T follicular helper cell (primary cell): ENCODE measurements at regions not wholly inside any gene's neighbourhood (a gene's known extent, or its start where the extent isn't known, plus 50 kb on each side); places are given as distances from the start of the nearest gene placed in this dataset.
A peak's percentile ranks its signal among the peaks of the same experiment; 100 is the strongest.
"Not testable (repeated sequence)": the region's sequence is repeated elsewhere in the genome, so short reads cannot be mapped to it uniquely, and the experiment has no call there.

Source experiments
- DNase-seq: peaks from one replicate; pipeline ENCODE4 v3.0.0-alpha.2; 2020; ENCODE audit warnings: low read depth

GRCh38 chr16:72729552-72729951, 318.4 kb downstream of the ZFHX3 start:
- DNase-seq = not testable (repeated sequence)

DNA sequence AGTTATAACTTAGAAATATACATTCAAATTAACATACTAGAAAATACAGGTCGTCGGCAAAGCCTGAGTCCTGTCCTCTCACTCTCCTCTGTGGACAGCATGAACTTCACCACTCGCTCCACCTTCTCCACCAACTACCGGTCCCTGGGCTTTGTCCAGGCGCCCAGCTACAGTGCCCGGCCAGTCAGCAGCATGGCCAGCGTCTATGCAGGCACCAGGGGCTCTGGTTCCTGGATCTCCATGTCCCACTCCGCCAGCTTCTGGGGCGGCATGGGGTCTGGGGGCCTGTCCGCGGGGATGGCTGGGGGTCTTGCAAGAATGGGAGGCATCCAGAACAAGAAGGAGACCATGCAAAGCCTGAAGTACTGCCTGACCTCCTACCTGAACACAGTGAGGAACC, 319.4 kb downstream of the ZFHX3 start:
- DNase-seq = no peak

- DNase-seq = no peak
Observed at GRCh38 chr16:72727565-72727964, 320.4 kb downstream of the ZFHX3 start.

DNA sequence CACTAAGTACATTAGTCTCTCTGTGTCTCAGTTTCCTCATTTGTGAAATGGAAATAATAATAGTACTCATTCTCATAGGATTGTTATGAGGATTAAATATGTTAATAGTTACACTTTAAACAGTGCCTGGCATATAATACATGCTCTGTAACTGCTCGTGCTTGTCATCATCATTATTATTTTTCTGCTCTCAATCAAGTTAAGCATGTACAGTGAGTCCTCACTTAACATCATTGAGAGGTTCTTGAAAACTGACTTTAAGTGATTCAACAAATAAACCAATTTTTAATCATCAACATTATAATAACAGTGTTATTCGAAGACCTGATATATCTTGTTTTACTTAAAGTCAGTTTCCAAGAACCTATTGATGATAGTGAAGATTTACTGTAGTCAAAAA, 322.3 kb downstream of the ZFHX3 start:
- DNase-seq = no peak

GRCh38 chr16:72723781-72724180, 324.1 kb downstream of the ZFHX3 start:
- no peak for DNase-seq

DNA sequence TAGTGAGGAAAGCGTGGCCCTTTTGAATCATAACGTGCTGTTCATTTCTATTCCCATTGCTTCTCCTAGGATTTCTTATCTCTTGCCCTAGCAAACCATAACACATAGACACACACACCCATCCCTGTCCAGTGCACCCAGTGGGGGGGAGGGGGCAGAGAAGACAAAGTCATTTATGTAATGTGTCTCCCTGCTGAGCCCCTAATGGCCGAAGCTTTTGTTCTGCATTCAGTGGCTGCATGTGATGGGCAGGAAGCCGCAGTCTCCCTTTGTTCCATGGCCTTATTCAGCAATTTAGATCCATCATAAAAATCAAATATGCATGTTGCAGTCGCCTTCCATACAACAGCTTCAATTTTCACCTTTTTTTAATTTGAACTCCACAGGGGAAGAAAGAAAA, 325.4 kb downstream of the ZFHX3 start:
- no peak for DNase-seq

- DNase-seq = no peak
Observed at GRCh38 chr16:72721981-72722380, 325.9 kb downstream of the ZFHX3 start.

DNA sequence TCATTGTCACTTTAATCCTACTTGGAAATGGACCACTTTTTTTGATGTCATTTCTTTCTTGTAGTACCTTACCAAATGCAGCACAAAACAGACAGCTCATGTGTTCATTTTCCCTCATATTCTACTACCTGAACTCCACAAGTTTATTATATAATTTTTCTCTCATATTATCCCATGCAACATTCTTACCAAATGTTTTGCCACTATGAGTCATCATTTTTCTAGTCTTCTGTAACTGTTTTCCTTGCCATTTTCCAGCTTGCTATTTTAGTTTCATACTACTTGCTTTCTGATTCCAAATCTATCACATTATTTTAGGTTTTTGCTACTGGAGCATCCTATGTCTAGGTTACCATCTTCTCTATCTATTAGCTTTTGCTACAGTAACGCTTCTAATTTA, 332.7 kb downstream of the ZFHX3 start:
- no peak for DNase-seq

- DNase-seq = no peak
Observed at GRCh38 chr16:72711823-72712222, 336.1 kb downstream of the ZFHX3 start.

DNA sequence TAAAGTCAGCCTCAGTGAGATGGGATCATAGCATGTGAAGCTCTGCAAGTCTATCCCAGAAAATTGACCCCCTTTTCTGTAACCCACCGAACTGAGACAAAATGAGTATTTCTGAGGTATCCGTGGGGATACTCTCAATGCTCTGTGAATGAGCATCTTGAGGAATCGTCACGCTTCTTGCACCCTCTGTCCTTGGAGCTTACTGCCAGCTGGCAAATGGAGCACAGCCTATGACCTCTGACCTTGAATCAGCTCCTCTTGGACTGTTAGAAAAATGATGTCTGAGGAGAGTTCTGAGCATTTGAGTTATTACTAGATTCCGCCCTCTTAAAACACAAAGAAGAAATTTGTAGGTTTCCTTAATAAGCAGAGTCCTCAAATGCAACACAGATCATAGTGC, 342.1 kb downstream of the ZFHX3 start:
- DNase-seq = no peak

DNA sequence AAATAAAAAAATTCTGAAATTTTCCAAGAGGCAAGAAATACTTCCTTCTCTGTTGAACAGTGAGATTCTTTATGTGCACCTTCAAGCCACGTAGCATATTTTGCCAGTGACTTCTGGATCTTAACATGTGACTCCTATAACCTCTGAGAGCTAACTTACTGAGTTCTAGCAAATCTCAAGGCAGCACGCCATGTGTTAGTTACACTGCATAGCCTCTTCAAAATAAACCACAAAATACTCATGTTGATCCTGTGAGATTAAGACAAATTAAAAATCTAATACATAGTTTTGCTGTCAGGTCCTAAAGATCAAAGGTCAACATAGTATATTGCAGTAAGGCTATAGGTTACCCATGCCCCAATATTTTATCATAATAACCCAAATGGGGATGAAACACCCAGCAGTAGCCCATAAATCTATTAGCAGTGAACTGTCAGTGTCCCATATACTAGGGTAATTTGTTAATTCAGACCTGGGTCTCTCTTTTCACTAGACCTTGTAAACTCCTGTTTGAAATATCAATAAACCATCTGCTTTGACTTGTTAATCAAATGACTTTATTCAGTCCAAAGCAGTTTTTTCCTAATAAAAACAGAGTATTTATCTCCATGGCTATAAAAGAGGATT, 343.1 kb downstream of the ZFHX3 start:
- no peak for DNase-seq

DNA sequence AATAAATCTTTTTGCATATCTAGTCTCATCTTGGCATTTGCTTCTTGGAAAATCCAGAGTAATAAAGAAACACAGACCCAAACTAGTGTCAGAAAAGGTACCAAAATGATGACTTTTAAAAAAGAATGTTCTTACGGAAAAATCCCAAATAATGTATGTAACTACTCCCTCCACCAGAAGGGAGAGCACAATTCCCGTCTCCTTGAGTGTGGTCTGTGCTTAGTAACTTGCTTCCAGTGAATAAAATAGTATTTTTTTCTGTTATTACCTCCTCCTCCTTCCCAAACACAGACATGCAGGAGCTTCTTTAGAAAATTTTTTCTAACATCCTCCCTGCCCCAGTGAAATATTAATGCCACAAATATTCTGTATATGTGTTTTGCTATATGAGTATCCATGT, 358.1 kb downstream of the ZFHX3 start:
- DNase-seq = no peak

- no peak for DNase-seq
Observed at GRCh38 chr16:72680732-72681131, 367.2 kb downstream of the ZFHX3 start.

DNA sequence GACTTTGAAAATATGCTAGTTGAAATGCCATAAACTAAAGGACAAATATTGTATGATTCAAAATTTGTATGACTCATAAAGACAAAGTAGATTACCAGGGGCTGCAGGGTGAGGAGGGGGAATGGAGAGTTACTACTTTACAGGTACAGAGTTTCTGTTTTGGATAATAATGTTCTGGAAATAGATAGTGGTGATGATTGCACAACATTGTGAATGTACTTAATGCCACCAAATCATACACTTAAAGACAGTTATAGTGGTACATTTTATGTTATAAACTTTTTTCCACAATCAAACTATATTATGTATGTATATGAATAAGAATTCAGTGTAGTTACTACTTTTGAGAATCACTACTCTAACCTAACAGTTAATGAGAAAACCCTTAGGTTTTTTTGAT, 368.1 kb downstream of the ZFHX3 start:
- no peak for DNase-seq

GRCh38 chr16:72677662-72678447, 370.1 kb downstream of the ZFHX3 start:
- DNase-seq = no peak

DNA sequence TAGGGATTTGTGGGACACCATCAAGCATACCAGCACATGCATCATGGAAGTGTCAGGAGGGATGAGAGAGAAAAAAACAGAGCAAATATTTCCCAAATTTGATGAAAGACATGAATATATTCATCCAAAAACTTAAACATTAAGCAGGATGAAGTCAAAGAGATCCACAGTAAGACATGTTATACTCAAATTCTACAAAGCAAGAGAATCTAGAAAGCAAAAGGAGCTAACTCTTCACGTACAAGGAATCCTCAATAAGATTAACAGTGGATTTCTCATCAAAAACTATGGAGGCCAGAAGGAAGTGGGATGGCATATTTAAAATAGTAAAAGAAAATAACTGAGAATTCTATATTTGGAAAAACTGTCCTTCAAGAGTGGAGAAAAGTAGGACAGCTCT, 374.8 kb downstream of the ZFHX3 start:
- DNase-seq = no peak

DNA sequence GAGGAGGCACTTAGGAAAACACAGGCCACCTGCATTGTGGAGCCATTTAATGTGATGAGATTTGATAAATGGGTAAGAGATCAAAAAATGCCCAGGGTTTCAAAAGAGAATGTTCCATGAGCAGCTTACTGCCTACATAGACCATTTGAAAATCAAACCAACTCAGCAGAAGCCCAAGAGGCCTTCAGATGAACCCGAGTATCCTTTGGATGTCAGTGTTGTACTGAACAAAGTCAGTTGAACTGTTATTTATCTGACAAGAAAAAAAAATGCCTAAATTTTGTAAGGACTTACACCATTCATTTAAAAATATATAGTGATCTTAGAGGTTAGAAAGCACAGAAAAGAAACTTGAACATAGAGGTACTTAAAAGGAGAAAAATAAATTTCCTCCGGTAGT, 381.7 kb downstream of the ZFHX3 start:
- DNase-seq = no peak

DNA sequence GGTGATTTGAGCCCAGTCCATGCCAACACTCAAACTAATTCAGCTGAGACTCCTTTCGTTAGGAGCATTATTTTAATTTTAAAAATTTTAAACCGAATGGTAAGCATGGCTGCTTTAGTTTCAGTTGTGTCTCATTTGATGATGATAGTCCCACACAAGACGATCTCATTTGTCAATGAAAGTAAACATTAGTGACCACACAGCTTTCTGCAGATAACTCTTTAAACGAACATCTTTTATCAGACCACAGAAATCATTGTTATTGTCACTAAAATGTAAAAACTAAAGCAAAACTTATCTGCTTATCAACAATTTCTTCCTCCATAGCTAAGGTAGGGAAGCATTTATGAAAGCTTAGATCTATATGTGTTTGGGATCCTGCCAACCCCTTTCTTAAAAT, 382.2 kb downstream of the ZFHX3 start:
- no peak for DNase-seq

GRCh38 chr16:72664509-72665408, 383.2 kb downstream of the ZFHX3 start:
- peak; percentile 91 for DNase-seq

DNA sequence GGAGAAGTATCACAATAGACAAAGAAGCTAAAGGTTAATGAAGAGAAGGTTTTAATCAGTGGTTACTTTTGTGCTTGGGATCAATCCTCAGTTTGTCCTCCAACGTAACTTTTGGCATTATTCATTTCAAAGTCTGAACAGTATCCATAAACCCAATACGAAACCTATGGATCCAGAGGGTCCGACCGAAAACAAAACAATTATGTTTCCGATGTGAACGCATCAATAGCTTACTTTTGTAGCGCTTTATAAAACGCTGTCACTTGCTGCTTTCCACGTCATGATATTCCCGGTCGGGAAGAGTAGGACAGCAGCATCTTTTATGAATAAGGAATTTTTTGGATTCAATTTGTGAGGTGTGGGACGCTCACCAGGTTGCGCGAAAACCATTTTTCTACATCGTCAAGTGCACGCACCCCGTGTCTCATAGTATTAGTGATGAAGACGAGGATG, 383.8 kb downstream of the ZFHX3 start:
- no peak for DNase-seq

- no peak for DNase-seq
Observed at GRCh38 chr16:72658888-72659717, 388.8 kb downstream of the ZFHX3 start.

DNA sequence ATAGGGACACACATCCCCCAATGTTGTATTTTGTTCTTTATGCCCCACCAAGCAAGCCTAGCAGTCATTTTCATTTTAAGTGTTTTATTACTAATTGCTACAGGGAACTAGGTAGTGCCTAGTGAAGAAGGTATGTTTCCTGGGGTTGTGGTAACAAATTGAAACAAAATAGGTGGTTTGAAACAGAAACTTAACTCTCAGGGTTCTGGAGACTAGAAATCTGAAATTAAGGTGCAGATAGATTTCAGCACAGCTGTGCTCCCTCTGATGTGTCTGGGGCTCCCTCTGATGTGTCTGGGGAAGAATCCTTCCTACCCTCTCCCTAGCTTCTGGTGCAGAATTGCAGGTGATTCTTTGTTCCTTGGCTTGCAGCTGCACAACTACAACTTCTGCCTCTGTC, 390.1 kb downstream of the ZFHX3 start:
- no peak for DNase-seq
